ENCODE measurements at regions not wholly inside any gene's neighbourhood (a gene's known extent, or its start where the extent isn't known, plus 50 kb on each side); places are given as distances from the start of the nearest gene placed in this dataset.

DNA sequence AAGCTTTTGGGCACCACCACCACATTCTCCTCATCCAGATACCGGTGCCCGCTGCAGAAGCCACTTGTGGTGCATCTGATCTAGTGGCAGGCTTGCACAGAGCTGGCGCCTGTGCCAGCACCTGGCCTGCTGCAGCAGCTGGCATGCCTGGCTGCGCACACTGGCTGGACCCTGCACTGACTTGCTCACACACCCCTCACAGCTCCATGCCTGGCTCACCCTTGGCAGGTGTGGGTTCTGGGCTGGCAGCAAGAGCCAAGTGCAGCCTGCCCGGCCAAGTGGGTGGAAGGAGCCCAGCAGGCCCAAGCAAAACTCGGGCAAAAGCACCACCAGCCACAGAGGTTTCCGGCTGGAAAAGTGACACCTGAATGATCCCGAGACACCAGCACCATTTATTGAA is 315.7 kb upstream of the RRP15 start:
- TF ChIP-seq CTCF (conservative IDR thresholded peaks at IDR 0.05; ENCODE audit: low read depth, low read length) (no peak), EZH2 (IDR thresholded peaks at IDR 0.05; ENCODE audit: borderline replicate concordance, low read depth, low read length, poor library complexity, severe bottlenecking) (no peak)

Measured in A673 (cell line).